Activated CD8-positive, alpha-beta memory T cell treated with anti-CD3 and anti-CD28 coated beads, Interleukin-2, amount 50 U/mL, for 4 hours (primary cell): ENCODE measurements at regions not wholly inside any gene's neighbourhood (a gene's known extent, or its start where the extent isn't known, plus 50 kb on each side); places are given as distances from the start of the nearest gene placed in this dataset.

ENCODE experiments used
- DNase-seq: peaks from one replicate; pipeline ENCODE4 v3.0.0-alpha.2; 2020

GRCh38 chr2:19086231-19086651, 272.2 kb downstream of the OSR1 start:
- no peak for DNase-seq

DNA sequence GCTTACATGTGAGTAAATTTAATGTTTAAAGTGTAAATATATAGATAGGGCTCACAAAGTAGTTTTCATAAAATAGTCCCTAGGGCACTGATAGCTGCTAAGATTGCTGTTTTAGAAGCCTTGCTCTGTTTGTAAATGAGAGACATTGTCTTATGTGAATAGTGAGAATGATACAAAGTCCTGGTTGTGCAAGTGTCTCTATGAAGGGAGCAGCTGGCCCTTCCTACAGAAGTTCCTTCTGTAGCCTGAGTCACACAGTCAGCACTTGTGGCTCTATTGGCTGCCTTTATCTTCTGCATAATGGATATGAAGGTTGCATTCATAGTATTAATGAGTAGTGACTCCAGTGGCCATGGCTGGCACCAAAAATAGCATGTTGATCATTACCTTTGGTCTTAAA, 279.7 kb downstream of the OSR1 start:
- DNase-seq, result no peak

DNA sequence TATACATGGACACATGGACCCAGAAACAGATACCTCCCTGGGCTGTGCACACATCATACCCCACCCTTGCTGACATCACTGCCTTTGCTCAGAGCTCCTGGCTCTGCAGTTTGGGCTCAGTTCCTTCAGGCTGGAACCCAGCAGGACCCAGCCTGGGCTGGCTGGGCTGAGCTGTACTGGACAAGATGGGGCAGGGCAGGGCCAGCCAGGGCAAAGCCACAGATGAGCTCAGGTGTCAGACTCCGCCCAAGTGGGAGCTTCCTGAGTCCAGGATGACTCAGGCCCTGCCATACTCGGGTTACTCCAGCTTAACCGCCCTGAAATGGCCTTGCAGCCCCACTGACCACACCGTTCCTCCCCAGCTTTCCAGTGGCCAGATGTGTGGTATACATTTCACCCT, 284.9 kb downstream of the OSR1 start:
- DNase-seq, result no peak

DNA sequence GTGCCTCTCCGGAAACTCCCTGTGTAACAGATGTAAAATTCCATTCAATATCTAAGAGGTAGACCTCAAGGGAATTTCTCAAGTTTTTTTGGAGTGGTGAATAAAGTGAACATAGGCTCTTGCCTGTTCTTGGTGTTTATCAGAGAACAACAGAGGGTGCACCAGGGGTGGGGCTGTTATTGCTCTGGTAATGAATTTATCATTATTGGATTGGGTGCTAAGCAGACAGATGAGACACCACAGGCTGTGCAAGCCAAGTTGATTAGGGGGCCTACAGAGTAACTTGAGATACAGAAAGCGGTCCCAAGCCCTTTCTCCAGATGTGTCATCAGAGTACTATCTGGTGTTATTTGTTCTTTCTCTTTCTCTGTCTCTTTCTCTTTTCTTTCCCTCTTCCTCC, 286.3 kb downstream of the OSR1 start:
- DNase-seq, result no peak

- DNase-seq, result no peak
These were observed 287.5 kb downstream of the OSR1 start for GRCh38 chr2:19070886-19071285.

GRCh38 chr2:19068206-19068605, 290.2 kb downstream of the OSR1 start:
- no peak for DNase-seq

DNA sequence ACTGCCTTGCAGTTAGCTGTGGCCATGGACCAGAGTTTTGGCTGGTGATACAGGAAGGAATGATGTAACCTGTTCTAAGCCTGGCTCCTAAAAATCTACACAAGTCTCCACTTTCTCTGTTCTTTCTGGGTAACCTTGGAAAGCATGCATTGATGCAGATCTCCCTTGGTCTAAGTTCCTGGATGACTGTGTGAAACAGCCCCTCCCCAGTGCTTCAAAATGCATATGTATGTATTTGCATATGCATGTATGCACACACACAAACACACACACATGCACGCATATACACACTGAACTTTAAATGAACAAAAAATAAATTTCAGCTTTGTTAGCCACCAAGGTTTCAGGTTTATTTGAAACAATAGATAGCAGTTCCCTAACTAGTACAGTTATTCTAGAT, 296.1 kb downstream of the OSR1 start:
- no peak for DNase-seq

GRCh38 chr2:19059076-19059475, 299.3 kb downstream of the OSR1 start:
- no peak for DNase-seq

- DNase-seq, result no peak
These were observed 307.1 kb downstream of the OSR1 start for GRCh38 chr2:19051203-19051831.

- DNase-seq, result no peak
These were observed 308.1 kb downstream of the OSR1 start for GRCh38 chr2:19050354-19050753.

DNA sequence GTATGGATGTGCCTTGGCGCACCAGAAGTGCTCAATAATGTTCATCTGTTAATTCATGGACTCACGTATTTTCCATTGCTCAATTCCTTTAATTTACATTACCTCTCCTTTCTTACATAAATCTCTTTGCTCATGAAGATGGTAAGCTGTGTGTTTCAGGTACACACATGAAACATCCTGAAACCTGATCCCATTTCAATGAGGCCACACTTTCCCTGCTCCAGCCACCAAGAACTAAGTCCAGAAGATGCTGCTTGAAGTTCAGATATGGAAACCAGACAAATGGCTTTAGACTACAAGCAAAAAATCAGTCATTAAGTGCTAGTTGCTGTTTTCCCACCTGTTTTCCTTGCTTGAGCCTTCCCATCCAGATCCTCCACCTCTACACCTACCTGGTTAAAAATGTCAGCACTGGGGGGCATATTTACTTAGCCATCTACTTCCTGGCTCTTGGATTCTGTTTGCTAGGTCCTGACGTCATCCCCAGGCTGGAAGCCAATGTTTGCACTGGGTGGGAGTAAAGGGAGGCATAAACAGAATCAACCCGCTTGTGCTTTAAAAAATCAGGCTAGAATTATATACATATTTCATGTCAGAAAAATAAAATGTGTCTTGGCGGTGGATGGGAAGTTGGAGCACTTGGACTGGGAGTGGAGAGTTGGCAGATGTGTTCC, 309.7 kb downstream of the OSR1 start:
- no peak for DNase-seq

GRCh38 chr2:19046986-19047780, 311.2 kb downstream of the OSR1 start:
- DNase-seq, result no peak

DNA sequence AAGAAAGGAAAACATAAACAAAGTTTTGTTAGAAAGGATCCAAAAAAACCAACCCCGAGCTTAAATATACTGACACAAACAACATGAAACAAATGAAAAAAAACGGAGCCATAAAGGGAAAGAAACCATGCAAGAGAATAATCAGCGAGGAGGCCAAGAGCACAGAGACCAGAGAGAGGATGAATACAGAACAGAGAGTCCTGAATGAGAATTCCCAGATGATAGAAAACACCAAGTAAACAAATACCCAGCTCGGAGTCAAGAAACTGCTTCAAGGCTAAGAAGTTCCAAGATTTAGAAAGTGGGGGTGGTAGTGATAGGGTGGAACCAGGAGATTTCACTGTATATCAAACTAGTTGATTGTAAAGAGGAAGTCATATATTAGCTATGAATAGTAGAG, 313.3 kb downstream of the OSR1 start:
- DNase-seq, result no peak

DNA sequence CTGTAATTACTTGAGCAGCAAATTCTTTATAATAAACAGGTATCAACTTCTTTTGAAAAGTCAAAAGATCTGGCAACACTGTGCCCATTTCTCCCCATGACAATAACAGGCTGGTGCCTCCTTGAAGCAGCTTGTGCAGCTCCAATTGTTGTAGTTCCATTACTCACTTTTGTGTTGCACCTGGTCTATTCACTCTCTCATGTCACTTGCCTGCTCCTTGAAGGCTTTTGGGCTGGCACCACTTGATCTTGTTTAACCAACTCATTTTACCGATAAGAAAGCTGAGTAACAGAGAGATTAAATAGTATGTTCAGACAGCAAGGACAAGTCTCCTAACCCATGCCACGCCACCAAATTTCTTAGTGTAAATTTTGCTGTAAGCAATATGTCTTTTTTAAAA, 314.5 kb downstream of the OSR1 start:
- DNase-seq, result no peak

GRCh38 chr2:19041434-19042041, 316.9 kb downstream of the OSR1 start:
- no peak for DNase-seq

GRCh38 chr2:19038071-19039015, 320.1 kb downstream of the OSR1 start:
- no peak for DNase-seq

GRCh38 chr2:19036091-19036490, 322.3 kb downstream of the OSR1 start:
- no peak for DNase-seq

GRCh38 chr2:19035238-19035637, 323.2 kb downstream of the OSR1 start:
- no peak for DNase-seq

DNA sequence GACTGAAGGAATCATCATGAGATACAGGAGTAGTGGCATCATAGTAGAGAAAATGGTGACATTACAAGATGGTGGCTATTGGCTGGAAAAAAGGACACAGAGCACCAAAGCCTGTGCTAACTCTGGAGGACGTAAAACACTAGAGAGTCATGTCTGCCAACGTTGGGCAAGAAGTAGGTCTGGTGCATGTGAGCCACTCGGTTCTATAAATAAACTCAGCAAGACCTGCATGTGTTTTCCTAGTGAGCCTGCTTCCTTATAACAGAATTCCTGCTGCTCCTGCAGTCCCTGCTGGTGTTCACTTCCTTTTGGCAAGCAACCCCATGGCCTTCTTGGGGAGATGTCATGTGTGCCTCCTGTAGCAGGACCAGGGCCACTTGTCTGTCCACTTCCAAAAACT, 325.2 kb downstream of the OSR1 start:
- no peak for DNase-seq

DNA sequence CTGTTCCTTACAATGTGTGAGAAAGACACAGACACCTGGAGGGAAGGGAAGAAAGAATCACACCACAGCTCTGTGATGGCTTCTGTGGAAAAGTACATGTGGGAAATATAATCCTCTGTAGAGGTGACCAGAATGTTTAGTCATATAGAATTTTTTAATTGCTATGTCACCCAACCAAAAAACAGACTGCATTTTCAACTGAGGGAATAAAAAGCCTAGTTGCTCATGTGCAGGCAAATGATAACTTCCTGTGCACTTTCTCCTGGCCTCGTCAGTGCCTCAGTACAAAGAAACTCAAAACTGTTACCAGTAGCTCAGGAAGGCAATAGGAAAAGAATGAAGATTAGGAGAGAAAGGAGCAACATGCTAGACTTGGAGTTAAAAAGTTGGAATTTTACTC, 326.8 kb downstream of the OSR1 start:
- no peak for DNase-seq

- DNase-seq, result no peak
These were observed 328.8 kb downstream of the OSR1 start for GRCh38 chr2:19029655-19030054.

- no peak for DNase-seq
These were observed 329.6 kb downstream of the OSR1 start for GRCh38 chr2:19028587-19029375.
